Neural crest cell (in vitro differentiated cells): ENCODE measurements at regions not wholly inside any gene's neighbourhood (a gene's known extent, or its start where the extent isn't known, plus 50 kb on each side); places are given as distances from the start of the nearest gene placed in this dataset.

Source experiments
- DNase-seq: peaks from one replicate; pipeline ENCODE4 v3.0.0; 2021; ENCODE audit warnings: low read depth, mixed read lengths, low spot score
- H3K27ac Mint-ChIP-seq: one replicate; pipeline ENCODE4 v1.8.0; 2021; ENCODE audit warnings: mild to moderate bottlenecking, mixed read lengths; ENCODE audit not compliant: unreplicated experiment
- H3K27me3 Mint-ChIP-seq: 2 replicates; pipeline ENCODE4 v1.8.0; 2021; ENCODE audit warnings: low read depth, mild to moderate bottlenecking, mixed read lengths
- H3K36me3 Mint-ChIP-seq: 2 replicates; pipeline ENCODE4 v1.8.0; 2021; ENCODE audit warnings: low read depth, mild to moderate bottlenecking, mixed read lengths
- H3K4me1 Mint-ChIP-seq: 2 replicates; pipeline ENCODE4 v1.8.0; 2021; ENCODE audit warnings: mixed read lengths
- H3K4me3 Mint-ChIP-seq: one replicate; pipeline ENCODE4 v1.8.0; 2021; ENCODE audit warnings: mild to moderate bottlenecking, mixed read lengths
- H3K9me3 Mint-ChIP-seq: 2 replicates; pipeline ENCODE4 v1.8.0; 2021; ENCODE audit warnings: mixed read lengths
- TF ChIP-seq, protein P1 (sequence below): fragments of 200-600 bp; sonication (generic); conservative IDR thresholded peaks from 2 replicates; pipeline ENCODE4 v1.5.0; 2021; ENCODE audit warnings: antibody characterized with exemption, mild to moderate bottlenecking

DNA sequence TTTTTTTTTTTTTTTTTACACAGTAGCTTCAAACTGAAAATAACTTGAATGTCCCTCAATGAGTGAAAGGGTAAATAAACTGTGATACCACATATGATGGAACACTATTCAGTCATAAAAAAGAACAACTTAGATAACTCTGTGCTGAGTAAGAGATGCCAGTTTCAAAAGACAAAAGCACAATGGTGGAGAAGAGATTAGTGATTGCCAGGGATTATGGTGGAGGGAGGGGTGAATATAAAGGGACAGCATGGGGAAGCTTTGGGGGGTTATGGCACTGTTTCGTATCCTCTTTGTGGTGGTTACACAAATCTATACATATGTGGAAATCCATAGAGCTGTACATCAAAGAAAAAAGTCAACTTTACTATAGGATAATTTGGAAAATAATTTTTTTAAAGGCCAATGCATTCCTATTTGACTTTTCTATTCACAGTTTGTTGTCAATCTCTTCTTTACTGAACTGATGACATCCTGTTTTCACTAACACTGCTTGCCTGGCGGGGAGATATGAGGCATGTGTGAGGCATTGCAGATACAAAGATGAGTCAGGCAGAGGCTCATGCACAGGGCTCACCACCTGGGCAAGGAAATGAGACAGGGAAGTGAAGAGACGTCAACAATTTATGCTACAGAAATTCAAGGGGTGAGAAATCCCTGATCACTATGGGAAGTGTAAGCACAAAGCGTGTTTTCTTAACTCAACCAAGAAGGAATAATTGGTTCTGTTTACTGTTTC, 302.7 kb downstream of the DUSP10 start:
- TF ChIP-seq, protein P1, sequence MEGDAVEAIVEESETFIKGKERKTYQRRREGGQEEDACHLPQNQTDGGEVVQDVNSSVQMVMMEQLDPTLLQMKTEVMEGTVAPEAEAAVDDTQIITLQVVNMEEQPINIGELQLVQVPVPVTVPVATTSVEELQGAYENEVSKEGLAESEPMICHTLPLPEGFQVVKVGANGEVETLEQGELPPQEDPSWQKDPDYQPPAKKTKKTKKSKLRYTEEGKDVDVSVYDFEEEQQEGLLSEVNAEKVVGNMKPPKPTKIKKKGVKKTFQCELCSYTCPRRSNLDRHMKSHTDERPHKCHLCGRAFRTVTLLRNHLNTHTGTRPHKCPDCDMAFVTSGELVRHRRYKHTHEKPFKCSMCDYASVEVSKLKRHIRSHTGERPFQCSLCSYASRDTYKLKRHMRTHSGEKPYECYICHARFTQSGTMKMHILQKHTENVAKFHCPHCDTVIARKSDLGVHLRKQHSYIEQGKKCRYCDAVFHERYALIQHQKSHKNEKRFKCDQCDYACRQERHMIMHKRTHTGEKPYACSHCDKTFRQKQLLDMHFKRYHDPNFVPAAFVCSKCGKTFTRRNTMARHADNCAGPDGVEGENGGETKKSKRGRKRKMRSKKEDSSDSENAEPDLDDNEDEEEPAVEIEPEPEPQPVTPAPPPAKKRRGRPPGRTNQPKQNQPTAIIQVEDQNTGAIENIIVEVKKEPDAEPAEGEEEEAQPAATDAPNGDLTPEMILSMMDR: no peak
- Mint-ChIP-seq H3K4me3 (no peak overlapping the region), H3K27me3 (peaks cover 19% of the 10 kb centered on the region), H3K4me1 (peaks cover 9% of the 10 kb centered on the region), H3K9me3 (no peaks in the 10 kb centered on the region), H3K27ac (no peak overlapping the region), H3K36me3 (no peaks in the 10 kb centered on the region)
- DNase-seq: no peak

- Mint-ChIP-seq H3K4me1 (peaks cover 9% of the 10 kb centered on the region), H3K27ac (no peak overlapping the region), H3K36me3 (no peaks in the 10 kb centered on the region), H3K4me3 (no peak overlapping the region), H3K9me3 (no peaks in the 10 kb centered on the region), H3K27me3 (peaks cover 19% of the 10 kb centered on the region)
- TF ChIP-seq, protein P1: no peak
- DNase-seq: no peak
Measured at GRCh38 chr1:221439747-221440501, 302.0 kb downstream of the DUSP10 start.

DNA sequence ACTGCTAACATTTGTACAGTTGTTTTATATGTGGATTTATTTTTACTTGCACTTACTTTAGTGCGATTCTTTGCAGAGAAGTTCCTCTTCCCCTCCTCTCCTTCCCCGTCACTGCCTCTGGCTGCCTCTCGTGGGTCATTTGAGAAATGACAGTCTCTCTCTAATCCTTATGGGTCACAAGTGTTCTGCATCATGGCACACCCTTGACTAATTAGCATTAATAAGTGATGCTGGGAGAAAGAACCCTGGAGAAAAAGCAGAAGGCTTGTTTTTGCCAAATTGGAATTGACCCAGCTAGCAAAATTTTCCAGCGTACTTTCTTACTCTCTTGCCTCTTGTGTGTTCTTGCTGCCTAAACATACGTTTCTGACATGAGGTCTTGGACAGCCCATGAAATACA, 301.2 kb downstream of the DUSP10 start:
- Mint-ChIP-seq H3K4me3 (no peak overlapping the region), H3K9me3 (no peaks in the 10 kb centered on the region), H3K27ac (no peak overlapping the region), H3K4me1 (peaks cover 9% of the 10 kb centered on the region), H3K36me3 (no peaks in the 10 kb centered on the region), H3K27me3 (peaks cover 19% of the 10 kb centered on the region)
- DNase-seq: no peak
- TF ChIP-seq, protein P1: no peak

DNA sequence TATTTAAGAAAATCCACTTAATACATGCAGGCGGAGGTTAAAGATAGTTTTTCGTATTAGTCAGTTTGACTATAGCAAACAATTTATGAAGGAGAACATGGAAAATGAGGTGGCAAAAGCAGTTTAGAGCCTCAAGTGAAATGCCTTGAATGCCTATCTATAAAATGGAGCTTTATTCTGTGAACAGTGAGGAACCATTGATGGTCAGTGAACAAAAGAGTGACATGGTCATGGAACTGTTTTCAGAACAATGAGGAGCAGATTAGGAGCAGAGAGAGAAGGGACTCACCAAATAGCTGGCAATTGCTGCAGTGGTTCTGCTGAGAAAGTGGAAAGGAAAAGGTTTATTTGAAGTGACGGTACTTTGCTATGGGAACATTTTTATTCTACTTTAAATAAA, 299.8 kb downstream of the DUSP10 start:
- H3K27ac Mint-ChIP-seq: no peak overlapping the region
- no peak for DNase-seq
- TF ChIP-seq, protein P1: no peak
- no peak overlapping the region for H3K4me3 Mint-ChIP-seq
- H3K36me3 Mint-ChIP-seq: no peaks in the 10 kb centered on the region
- H3K27me3 Mint-ChIP-seq: peaks cover 19% of the 10 kb centered on the region
- peaks cover 9% of the 10 kb centered on the region for H3K4me1 Mint-ChIP-seq
- H3K9me3 Mint-ChIP-seq: no peaks in the 10 kb centered on the region

- Mint-ChIP-seq H3K4me1 (peaks cover 9% of the 10 kb centered on the region), H3K27me3 (peaks cover 14% of the 10 kb centered on the region), H3K4me3 (no peak overlapping the region), H3K9me3 (no peaks in the 10 kb centered on the region), H3K36me3 (no peaks in the 10 kb centered on the region), H3K27ac (no peak overlapping the region)
- no peak for DNase-seq
- TF ChIP-seq, protein P1: no peak
Measured at GRCh38 chr1:221444346-221444745, 297.5 kb downstream of the DUSP10 start.
